Endothelial cell of umbilical vein (primary cell): ENCODE measurements at regions not wholly inside any gene's neighbourhood (a gene's known extent, or its start where the extent isn't known, plus 50 kb on each side); places are given as distances from the start of the nearest gene placed in this dataset.

Source experiments
- BruUV-seq: library from RNA; stranded (reverse); fragments of 400-500 nt; replicated peaks from 2 replicates; lab custom pipeline; 2021; lab: Mats Ljungman, UMichigan
- CTCF ChIA-PET: fragments of 300-600, 350-600 bp; sonication (Branson Sonifier 250); formaldehyde crosslinking; loops from one replicate; lab custom pipeline; 2021; ENCODE audit warnings: antibody characterized with exemption, inconsistent platforms; lab: Charles Lee
- POLR2A ChIA-PET: fragments of 300-600, 350-600 bp; sonication (Branson Sonifier 250); formaldehyde crosslinking; loops from one replicate; lab custom pipeline; 2021; ENCODE audit warnings: antibody characterized with exemption, inconsistent platforms; lab: Charles Lee
- DNase-seq: peaks from one replicate; pipeline ENCODE4 v3.0.0-alpha.2; 2011; ENCODE audit warnings: low read depth, low spot score
- FAIRE-seq: peaks from 2 replicates; lab custom pipeline; 2011; peaks lifted over from hg19 to GRCh38; lab: Jason Lieb, UNC
- H2AFZ ChIP-seq: 2 replicates; pipeline ENCODE4 v1.6.0; 2012; ENCODE audit warnings: low read depth, low read length, control low read depth, inconsistent platforms
- H3K27ac ChIP-seq: 2 replicates; pipeline ENCODE4 v1.5.1; 2011; ENCODE audit warnings: low read depth, mild to moderate bottlenecking, control low read depth, low read length, moderate library complexity; ENCODE audit not compliant: insufficient read depth
- H3K27me3 ChIP-seq, 2 experiments: 2 replicates each; pipeline versions ENCODE4 v1.6.0 to v1.6.1; 2011; ENCODE audit warnings: low read length in 2 of 2, mixed read lengths in 1 of 2; ENCODE audit not compliant: control insufficient read depth in 2 of 2, insufficient read depth in 2 of 2
- H3K36me3 ChIP-seq, 2 experiments: 2 replicates in 1 of 2; 3 replicates in 1 of 2; pipeline ENCODE4 v1.5.1; 2011; ENCODE audit warnings: low read length in 2 of 2, mild to moderate bottlenecking in 1 of 2, moderate library complexity in 1 of 2; ENCODE audit not compliant: control insufficient read depth in 2 of 2, insufficient read depth in 2 of 2; ENCODE audit errors: extremely low read depth in 1 of 2
- H3K4me1 ChIP-seq: 3 replicates; pipeline ENCODE4 v1.5.1; 2011; ENCODE audit warnings: mild to moderate bottlenecking, low read length; ENCODE audit not compliant: control insufficient read depth, insufficient read depth; ENCODE audit errors: extremely low read depth
- H3K4me2 ChIP-seq: 2 replicates; pipeline ENCODE4 v1.6.1; 2011; ENCODE audit warnings: low read length, control low read depth, mixed read lengths; ENCODE audit not compliant: insufficient read depth
- H3K4me3 ChIP-seq, 3 experiments: fragments of 200-600 bp in 1 of 3; sonication (generic), shearing (Covaris generic) in 1 of 3; replicated peaks in 1 of 3; 2 replicates each; pipeline ENCODE4 v1.5.1; 2011 to 2016; ENCODE audit warnings: control low read depth in 3 of 3, low read length in 3 of 3, mild to moderate bottlenecking in 2 of 3, inconsistent platforms in 1 of 3, low read depth in 1 of 3, moderate library complexity in 1 of 3; ENCODE audit not compliant: insufficient read depth in 1 of 3
- H3K79me2 ChIP-seq: 2 replicates; pipeline ENCODE4 v1.6.0; 2012; ENCODE audit warnings: low read length, inconsistent platforms; ENCODE audit not compliant: control insufficient read depth, insufficient read depth
- H3K9ac ChIP-seq: replicated peaks from 2 replicates; pipeline ENCODE3; 2011; ENCODE audit warnings: low read length, control low read depth; ENCODE audit not compliant: insufficient read depth; ENCODE audit errors: extremely low read depth
- H3K9me1 ChIP-seq: replicated peaks from 3 replicates; pipeline ENCODE4 v1.6.0; 2011; ENCODE audit warnings: mild to moderate bottlenecking, low read length; ENCODE audit not compliant: control insufficient read depth, insufficient read depth; ENCODE audit errors: extremely low read depth
- H3K9me3 ChIP-seq: replicated peaks from 2 replicates; pipeline ENCODE4 v1.5.1; 2012; ENCODE audit warnings: low read length, inconsistent platforms; ENCODE audit not compliant: control insufficient read depth, insufficient read depth
- H4K20me1 ChIP-seq: replicated peaks from 2 replicates; pipeline ENCODE3; 2011; ENCODE audit warnings: mild to moderate bottlenecking, low read length; ENCODE audit not compliant: control insufficient read depth, insufficient read depth; ENCODE audit errors: extremely low read depth
- CTCF ChIP-seq, 2 donors: IDR thresholded peaks; 1 replicate in 1 of 2; 2 replicates in 1 of 2; pipeline ENCODE4 v1.5.1; 2011; ENCODE audit warnings: low read length in 2 of 2, mild to moderate bottlenecking in 2 of 2, moderate library complexity in 2 of 2, control low read depth in 1 of 2, inconsistent platforms in 1 of 2, low read depth in 1 of 2; ENCODE audit not compliant: insufficient read depth in 1 of 2; ENCODE audit errors: extremely low read depth in 1 of 2
- EZH2 ChIP-seq: IDR thresholded peaks from 2 replicates; pipeline ENCODE4 v1.6.1; 2012; ENCODE audit warnings: borderline replicate concordance, low read depth, mild to moderate bottlenecking, moderate library complexity, low read length, inconsistent platforms; ENCODE audit not compliant: severe bottlenecking
- FOS ChIP-seq: IDR thresholded peaks from 2 replicates; pipeline ENCODE4 v1.6.1; 2011; ENCODE audit warnings: mild to moderate bottlenecking, low read length, moderate library complexity, borderline replicate concordance; ENCODE audit not compliant: insufficient read depth
- GATA2 ChIP-seq: IDR thresholded peaks from 2 replicates; pipeline ENCODE4 v1.7.0; 2011; ENCODE audit warnings: low read depth, mild to moderate bottlenecking, moderate library complexity, mixed read lengths, low read length; ENCODE audit not compliant: insufficient read length, insufficient read depth
- JUN ChIP-seq: IDR thresholded peaks from 2 replicates; pipeline ENCODE4 v1.6.1; 2011; ENCODE audit warnings: borderline replicate concordance, low read depth; ENCODE audit not compliant: insufficient read length, insufficient read depth
- MAX ChIP-seq: IDR thresholded peaks from 2 replicates; pipeline ENCODE4 v1.6.1; 2011; ENCODE audit not compliant: insufficient read depth, insufficient read length
- MYC ChIP-seq: IDR thresholded peaks from one replicate; pipeline ENCODE4 v1.6.1; 2011; ENCODE audit warnings: mild to moderate bottlenecking, low read depth, low read length
- POLR2A ChIP-seq: IDR thresholded peaks from 2 replicates; pipeline ENCODE4 v1.6.1; 2012; ENCODE audit warnings: low read depth, mild to moderate bottlenecking, control low read depth, low read length
- POLR2AphosphoS5 ChIP-seq: IDR thresholded peaks from 2 replicates; pipeline ENCODE4 v1.6.1; 2012; ENCODE audit warnings: low read depth, mild to moderate bottlenecking, control low read depth, low read length, moderate library complexity; ENCODE audit not compliant: insufficient read depth
- dilution Hi-C: fragments of 300-500 bp; cut with MboI; formaldehyde crosslinking; loops from one replicate; pipeline ENCODE4 v1.15.0; 2019; ENCODE audit warnings: low sequenced_read_pairs; ENCODE audit not compliant: extremely low pct_ligation_motif_present
- intact Hi-C: fragments of 100-400 bp; cut with micrococcal nuclease; formaldehyde crosslinking; loops from one replicate; pipeline ENCODE4 v1.10.0; 2022

DNA sequence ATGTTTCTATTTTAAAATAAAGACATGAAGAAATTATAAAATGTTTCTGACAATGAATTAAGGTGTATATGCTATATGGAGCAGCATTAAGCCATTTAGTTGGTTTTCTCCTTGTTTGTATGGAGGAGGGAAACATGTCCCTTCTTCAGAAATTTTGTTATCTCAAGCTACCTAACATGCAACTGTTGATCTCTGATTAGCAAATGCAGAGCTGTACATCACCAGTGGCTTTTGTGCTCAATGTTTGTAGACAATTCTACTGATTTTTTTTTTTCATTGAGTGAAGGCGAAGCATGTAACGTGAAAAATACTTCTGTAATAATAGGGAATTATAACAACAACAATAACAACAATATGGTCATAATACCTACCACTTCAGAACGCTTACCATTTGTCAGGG lies 463.7 kb downstream of the PLPP3 start:
- H3K9me3 ChIP-seq, result no peaks in the 10 kb centered on the region
- DNase-seq (no peak), FAIRE-seq (no peak)
- no peak overlapping the region for H3K4me2 ChIP-seq
- no peaks in the 10 kb centered on the region for H4K20me1 ChIP-seq
- no peaks in the 10 kb centered on the region for H3K36me3 ChIP-seq
- no peaks in the 10 kb centered on the region for H3K79me2 ChIP-seq
- CTCF ChIA-PET, result interaction anchor here (0.9 to 1.3 kb wide), 2 partner anchors 8 to 17 kb away, joined by 3 to 5 read pairs; no protein-coding TSS in a partner anchor
- intact Hi-C loops, result no loop called here
- no peaks in the 10 kb centered on the region for H3K9me1 ChIP-seq
- no TSS peak for BruUV-seq
- TF ChIP-seq POLR2A (no peak), JUN (no peak), EZH2 (no peak), FOS (no peak), POLR2AphosphoS5 (no peak), CTCF (IDR thresholded peaks at IDR 0.05; ENCODE audit: extremely low read depth in 1 of 2, insufficient read depth in 1 of 2, low read depth in 1 of 2, low read length in 2 of 2) (no peak), MAX (no peak), MYC (no peak), GATA2 (no peak)
- no peak overlapping the region for H3K4me3 ChIP-seq
- no peak overlapping the region for H2AFZ ChIP-seq
- no peak overlapping the region for H3K27ac ChIP-seq
- H3K9ac ChIP-seq, result no peak overlapping the region
- dilution Hi-C loops, result no loop called here
- POLR2A ChIA-PET, result no interaction called here
- no peaks in the 10 kb centered on the region for H3K4me1 ChIP-seq
- no peaks in the 10 kb centered on the region for H3K27me3 ChIP-seq
